Tibial nerve (tissue), 4 donors: ENCODE measurements at regions not wholly inside any gene's neighbourhood (a gene's known extent, or its start where the extent isn't known, plus 50 kb on each side); places are given as distances from the start of the nearest gene placed in this dataset.

Source experiments
- EP300 ChIP-seq, 2 donors: sonication (generic); formaldehyde crosslinking; IDR thresholded peaks; one replicate each; pipeline ENCODE4 v1.6.1; 2017; ENCODE audit warnings: antibody characterized with exemption in 2 of 2, mild to moderate bottlenecking in 1 of 2
- POLR2A ChIP-seq, 2 donors: fragments of 450-650 bp; IDR thresholded peaks; one replicate each; pipeline ENCODE4 v1.6.1; 2017; ENCODE audit warnings: antibody characterized with exemption in 2 of 2, mild to moderate bottlenecking in 2 of 2, moderate library complexity in 2 of 2
- TF ChIP-seq, protein P1 (sequence below), 5 experiments: fragments of 200-600 bp in 3 of 5; fragments of 450-650 bp in 2 of 5; sonication (generic) in 3 of 5; IDR thresholded peaks; one replicate each; pipeline ENCODE4 v1.5.1; 2016 to 2019; ENCODE audit warnings: antibody characterized with exemption in 5 of 5, mild to moderate bottlenecking in 3 of 5, moderate library complexity in 2 of 5

DNA sequence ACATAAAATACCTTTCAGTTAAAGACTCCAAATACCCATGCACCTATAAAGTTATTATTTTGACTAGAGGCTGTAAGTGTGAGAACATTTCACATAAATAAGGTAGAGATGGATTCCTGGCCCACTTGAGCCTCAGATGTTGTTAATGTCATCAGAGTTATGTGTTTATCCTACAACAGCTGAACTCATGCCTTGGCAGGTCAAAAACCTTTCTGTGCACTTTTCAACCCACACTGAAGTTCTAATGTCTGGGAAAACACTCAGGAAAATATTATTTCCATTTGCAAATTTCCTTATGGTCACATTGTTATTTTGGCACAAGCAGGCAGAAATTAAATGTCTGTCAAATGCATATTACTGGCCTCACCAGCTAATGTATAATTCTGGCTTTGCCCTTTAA, 209.2 kb downstream of the LNPK start:
- TF ChIP-seq POLR2A (IDR thresholded peaks at IDR 0.05), result no peak
- TF ChIP-seq, protein P1, sequence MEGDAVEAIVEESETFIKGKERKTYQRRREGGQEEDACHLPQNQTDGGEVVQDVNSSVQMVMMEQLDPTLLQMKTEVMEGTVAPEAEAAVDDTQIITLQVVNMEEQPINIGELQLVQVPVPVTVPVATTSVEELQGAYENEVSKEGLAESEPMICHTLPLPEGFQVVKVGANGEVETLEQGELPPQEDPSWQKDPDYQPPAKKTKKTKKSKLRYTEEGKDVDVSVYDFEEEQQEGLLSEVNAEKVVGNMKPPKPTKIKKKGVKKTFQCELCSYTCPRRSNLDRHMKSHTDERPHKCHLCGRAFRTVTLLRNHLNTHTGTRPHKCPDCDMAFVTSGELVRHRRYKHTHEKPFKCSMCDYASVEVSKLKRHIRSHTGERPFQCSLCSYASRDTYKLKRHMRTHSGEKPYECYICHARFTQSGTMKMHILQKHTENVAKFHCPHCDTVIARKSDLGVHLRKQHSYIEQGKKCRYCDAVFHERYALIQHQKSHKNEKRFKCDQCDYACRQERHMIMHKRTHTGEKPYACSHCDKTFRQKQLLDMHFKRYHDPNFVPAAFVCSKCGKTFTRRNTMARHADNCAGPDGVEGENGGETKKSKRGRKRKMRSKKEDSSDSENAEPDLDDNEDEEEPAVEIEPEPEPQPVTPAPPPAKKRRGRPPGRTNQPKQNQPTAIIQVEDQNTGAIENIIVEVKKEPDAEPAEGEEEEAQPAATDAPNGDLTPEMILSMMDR (IDR thresholded peaks at IDR 0.05), result no peak
- no peak for TF ChIP-seq EP300 (IDR thresholded peaks at IDR 0.05)
